ENCODE measurements at regions not wholly inside any gene's neighbourhood (a gene's known extent, or its start where the extent isn't known, plus 50 kb on each side); places are given as distances from the start of the nearest gene placed in this dataset.
"Not testable (repeated sequence)": the region's sequence is repeated elsewhere in the genome, so short reads cannot be mapped to it uniquely, and the experiment has no call there.

GRCh38 chr4:58453956-58454355, 1343.8 kb upstream of the IGFBP7 start:
- no peak overlapping the region for H3K4me3 ChIP-seq
- H3K27ac ChIP-seq = no peak overlapping the region

- H3K27ac ChIP-seq = no peak overlapping the region
- no peak overlapping the region for H3K4me3 ChIP-seq
These were observed 1341.5 kb upstream of the IGFBP7 start for GRCh38 chr4:58451707-58452106.

GRCh38 chr4:58435871-58436270, 1325.7 kb upstream of the IGFBP7 start:
- Histone ChIP-seq H3K4me3 (no peak overlapping the region), H3K27ac (no peak overlapping the region)

- H3K27ac ChIP-seq = no peak overlapping the region
- no peak overlapping the region for H3K4me3 ChIP-seq
These were observed 1303.7 kb upstream of the IGFBP7 start for GRCh38 chr4:58413849-58414248.

- Histone ChIP-seq H3K27ac (no peak overlapping the region), H3K4me3 (no peak overlapping the region)
These were observed 1301.7 kb upstream of the IGFBP7 start for GRCh38 chr4:58411904-58412303.

- Histone ChIP-seq H3K27ac (no peak overlapping the region), H3K4me3 (no peak overlapping the region)
These were observed 1296.6 kb upstream of the IGFBP7 start for GRCh38 chr4:58406762-58407161.

GRCh38 chr4:58368221-58368620, 1258.0 kb upstream of the IGFBP7 start:
- H3K4me3 ChIP-seq = no peak overlapping the region
- H3K27ac ChIP-seq = no peak overlapping the region

GRCh38 chr4:58360354-58361133, 1250.4 kb upstream of the IGFBP7 start:
- Histone ChIP-seq H3K27ac (no peak overlapping the region), H3K4me3 (no peak overlapping the region)

GRCh38 chr4:58359590-58359989, 1249.4 kb upstream of the IGFBP7 start:
- no peak overlapping the region for H3K27ac ChIP-seq
- H3K4me3 ChIP-seq = no peak overlapping the region

- no peak overlapping the region for H3K27ac ChIP-seq
These were observed 1247.8 kb upstream of the IGFBP7 start for GRCh38 chr4:58357947-58358346.

GRCh38 chr4:58325070-58325469, 1214.9 kb upstream of the IGFBP7 start:
- no peak overlapping the region for H3K27ac ChIP-seq
- H3K4me3 ChIP-seq = no peak overlapping the region

More at GRCh38 chr4:58357947-58358346, 1247.8 kb upstream of the IGFBP7 start:
- no peak overlapping the region for H3K4me3 ChIP-seq

GRCh38 chr4:58313444-58313843, 1203.3 kb upstream of the IGFBP7 start:
- no peak overlapping the region for H3K4me3 ChIP-seq
- no peak overlapping the region for H3K27ac ChIP-seq

GRCh38 chr4:58303456-58303855, 1193.3 kb upstream of the IGFBP7 start:
- H3K27ac ChIP-seq = no peak overlapping the region

GRCh38 chr4:58301376-58301999, 1191.3 kb upstream of the IGFBP7 start:
- Histone ChIP-seq H3K27ac (peak overlapping the region in 1 of 21 experiments; percentile 64), H3K4me3 (no peak overlapping the region)

More at GRCh38 chr4:58303456-58303855, 1193.3 kb upstream of the IGFBP7 start:
- H3K4me3 ChIP-seq = no peak overlapping the region

GRCh38 chr4:58286335-58286734, 1176.2 kb upstream of the IGFBP7 start:
- Histone ChIP-seq H3K27ac (no peak overlapping the region), H3K4me3 (no peak overlapping the region)

GRCh38 chr4:58280928-58281327, 1170.7 kb upstream of the IGFBP7 start:
- not testable (repeated sequence) for H3K4me3 ChIP-seq, H3K27ac ChIP-seq

GRCh38 chr4:58275856-58276255, 1165.7 kb upstream of the IGFBP7 start:
- Histone ChIP-seq H3K27ac (no peak overlapping the region), H3K4me3 (no peak overlapping the region)

- no peak overlapping the region for H3K27ac ChIP-seq
These were observed 1164.4 kb upstream of the IGFBP7 start for GRCh38 chr4:58274553-58274952.

GRCh38 chr4:58272311-58272710, 1162.1 kb upstream of the IGFBP7 start:
- H3K27ac ChIP-seq = no peak overlapping the region
- H3K4me3 ChIP-seq = no peak overlapping the region

More at GRCh38 chr4:58274553-58274952, 1164.4 kb upstream of the IGFBP7 start:
- no peak overlapping the region for H3K4me3 ChIP-seq

- no peak overlapping the region for H3K4me3 ChIP-seq
- H3K27ac ChIP-seq = no peak overlapping the region
These were observed 1155.5 kb upstream of the IGFBP7 start for GRCh38 chr4:58265734-58266133.

GRCh38 chr4:58261526-58261925, 1151.3 kb upstream of the IGFBP7 start:
- Histone ChIP-seq H3K4me3 (no peak overlapping the region), H3K27ac (no peak overlapping the region)
